ENCODE measurements at regions not wholly inside any gene's neighbourhood (a gene's known extent, or its start where the extent isn't known, plus 50 kb on each side); places are given as distances from the start of the nearest gene placed in this dataset.

DNA sequence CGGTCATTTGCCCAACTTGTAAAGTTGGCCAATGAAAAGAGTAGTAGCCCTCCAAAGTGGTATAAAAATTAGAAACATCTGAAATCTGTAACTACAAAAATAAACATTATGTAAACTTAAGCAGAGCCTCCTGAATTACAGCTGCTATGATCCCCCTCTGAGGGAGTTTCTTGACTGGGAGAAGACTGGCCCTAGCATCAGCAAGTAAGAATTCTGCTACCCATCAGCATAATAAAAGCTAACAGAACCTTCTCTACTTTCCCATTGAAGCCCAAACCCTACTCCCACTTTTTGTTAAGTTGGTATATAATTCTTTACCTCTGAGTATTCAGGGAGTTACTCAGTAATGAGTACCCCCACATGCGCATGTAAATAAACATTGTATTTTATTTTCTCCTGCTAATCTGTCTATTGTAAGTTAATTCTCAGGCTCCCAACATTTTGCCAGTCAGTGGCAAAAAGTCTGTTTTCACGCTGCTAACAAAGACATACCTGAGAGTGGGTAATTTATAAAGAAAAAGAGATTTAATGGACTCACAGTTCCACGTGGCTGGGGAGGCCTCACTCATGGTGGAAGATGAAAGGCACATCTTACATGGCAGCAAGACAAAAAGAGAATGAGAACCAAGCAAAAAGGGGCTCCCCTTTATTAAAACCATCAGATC lies 71.3 kb downstream of the MYL12B start:
- intact Hi-C loops (cut with DNase I), result no loop called here
- H3K36me3 ChIP-seq, result no peaks in the 10 kb centered on the region
- DNase-seq, result no peak
- H3K27me3 ChIP-seq, result no peaks in the 10 kb centered on the region
- no peaks in the 10 kb centered on the region for H3K9me3 ChIP-seq
- peaks cover 0 to 10% (median 0%) of the 10 kb centered on the region in 3 donors for H3K4me1 ChIP-seq
- WGBS, 2 donors, result 85 to 88% methylated on average over 4 of the region's 4 CpGs
- no peak for TF ChIP-seq POLR2A (IDR thresholded peaks at IDR 0.05)
- no peak overlapping the region for H3K4me3 ChIP-seq
- H3K27ac ChIP-seq, result no peak overlapping the region

DNA sequence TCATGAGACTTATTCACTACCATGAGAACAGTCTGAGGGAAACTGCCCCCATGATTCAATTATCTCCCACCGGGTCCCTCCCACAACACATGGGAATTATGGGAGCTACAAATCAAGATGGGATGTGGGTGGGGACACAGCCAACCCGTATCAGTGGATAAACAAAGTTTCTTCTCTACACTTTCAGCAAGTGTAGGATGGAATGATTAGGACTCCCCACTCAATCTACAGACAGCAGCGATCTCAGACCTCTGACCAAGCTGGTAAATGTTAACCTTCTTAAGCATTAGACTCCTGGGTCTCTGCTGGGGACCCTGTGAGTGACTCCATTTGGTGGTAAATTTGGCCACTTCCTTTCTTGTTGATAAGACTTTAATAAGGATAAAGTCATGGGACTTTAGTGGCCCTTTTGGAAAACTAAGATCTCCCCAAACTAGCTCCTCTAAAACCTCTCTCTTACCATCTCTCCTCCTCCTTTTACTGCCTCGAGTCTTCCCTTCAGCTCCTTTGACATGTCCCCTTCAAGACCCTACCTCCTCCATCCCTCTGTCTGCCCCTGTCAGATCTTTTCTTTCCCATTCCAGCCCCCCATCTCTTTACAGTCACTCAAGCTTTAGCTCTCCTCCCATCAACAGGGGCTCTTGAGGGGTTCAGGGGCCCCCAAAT lies 71.9 kb downstream of the MYL12B start:
- Histone ChIP-seq H3K27ac (no peak overlapping the region), H3K36me3 (no peaks in the 10 kb centered on the region), H3K9me3 (no peaks in the 10 kb centered on the region), H3K27me3 (no peaks in the 10 kb centered on the region), H3K4me1 (peaks cover 0 to 10% (median 0%) of the 10 kb centered on the region in 3 donors), H3K4me3 (no peak overlapping the region)
- TF ChIP-seq, protein P1, sequence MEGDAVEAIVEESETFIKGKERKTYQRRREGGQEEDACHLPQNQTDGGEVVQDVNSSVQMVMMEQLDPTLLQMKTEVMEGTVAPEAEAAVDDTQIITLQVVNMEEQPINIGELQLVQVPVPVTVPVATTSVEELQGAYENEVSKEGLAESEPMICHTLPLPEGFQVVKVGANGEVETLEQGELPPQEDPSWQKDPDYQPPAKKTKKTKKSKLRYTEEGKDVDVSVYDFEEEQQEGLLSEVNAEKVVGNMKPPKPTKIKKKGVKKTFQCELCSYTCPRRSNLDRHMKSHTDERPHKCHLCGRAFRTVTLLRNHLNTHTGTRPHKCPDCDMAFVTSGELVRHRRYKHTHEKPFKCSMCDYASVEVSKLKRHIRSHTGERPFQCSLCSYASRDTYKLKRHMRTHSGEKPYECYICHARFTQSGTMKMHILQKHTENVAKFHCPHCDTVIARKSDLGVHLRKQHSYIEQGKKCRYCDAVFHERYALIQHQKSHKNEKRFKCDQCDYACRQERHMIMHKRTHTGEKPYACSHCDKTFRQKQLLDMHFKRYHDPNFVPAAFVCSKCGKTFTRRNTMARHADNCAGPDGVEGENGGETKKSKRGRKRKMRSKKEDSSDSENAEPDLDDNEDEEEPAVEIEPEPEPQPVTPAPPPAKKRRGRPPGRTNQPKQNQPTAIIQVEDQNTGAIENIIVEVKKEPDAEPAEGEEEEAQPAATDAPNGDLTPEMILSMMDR (IDR thresholded peaks at IDR 0.05), result no peak
- intact Hi-C loops (cut with DNase I), result no loop called here
- WGBS, 2 donors, result 86 to 91% methylated on average over 2 to 4 of the region's 4 CpGs
- no peak for DNase-seq

- Histone ChIP-seq H3K4me3 (no peak overlapping the region), H3K27me3 (no peaks in the 10 kb centered on the region), H3K27ac (no peak overlapping the region), H3K9me3 (no peaks in the 10 kb centered on the region), H3K36me3 (no peaks in the 10 kb centered on the region), H3K4me1 (peaks cover 0 to 4% (median 2%) of the 10 kb centered on the region in 3 donors)
- no peak for DNase-seq
- WGBS, 2 donors, result 73 to 82% methylated on average over 6 of the region's 6 CpGs
- intact Hi-C loops (cut with DNase I), result no loop called here
- no peak for TF ChIP-seq POLR2A (IDR thresholded peaks at IDR 0.05)
- TF ChIP-seq, protein P1 (IDR thresholded peaks at IDR 0.05), result no peak
Measured at GRCh38 chr18:3340015-3340681, 78.2 kb downstream of the MYL12B start.

DNA sequence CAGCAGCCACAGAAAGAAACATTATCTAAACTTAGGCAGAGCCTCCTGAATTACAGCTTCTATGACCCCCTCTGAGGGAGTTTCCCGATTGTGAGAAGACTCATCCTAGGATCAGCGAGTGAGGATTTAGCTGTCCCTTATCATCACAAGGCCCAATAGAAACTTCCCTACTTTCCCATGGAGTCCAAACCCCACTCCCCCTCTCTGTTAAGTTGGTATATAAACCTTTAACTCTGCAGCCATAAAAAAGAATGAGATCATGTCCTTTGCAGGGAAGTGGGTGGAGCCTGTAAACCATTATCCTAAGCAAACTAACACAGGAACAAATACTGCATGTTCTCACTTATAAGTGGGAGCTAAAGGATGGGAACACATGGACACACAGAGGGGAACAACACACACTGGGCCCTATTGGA lies 78.8 kb downstream of the MYL12B start:
- H3K36me3 ChIP-seq, result no peaks in the 10 kb centered on the region
- no peak overlapping the region for H3K4me3 ChIP-seq
- intact Hi-C loops (cut with DNase I), result no loop called here
- no peaks in the 10 kb centered on the region for H3K9me3 ChIP-seq
- H3K27me3 ChIP-seq, result no peaks in the 10 kb centered on the region
- no peak overlapping the region for H3K27ac ChIP-seq
- peaks cover 0 to 10% (median 7%) of the 10 kb centered on the region in 3 donors for H3K4me1 ChIP-seq
- WGBS, 2 donors, result 75 to 93% methylated on average over 2 of the region's 2 CpGs
- no peak for DNase-seq
- TF ChIP-seq, protein P1 (IDR thresholded peaks at IDR 0.05), result no peak
- no peak for TF ChIP-seq POLR2A (IDR thresholded peaks at IDR 0.05)

GRCh38 chr18:3342628-3343027 lies 80.7 kb downstream of the MYL12B start:
- Histone ChIP-seq H3K27me3 (no peaks in the 10 kb centered on the region), H3K4me1 (peaks cover 7 to 21% (median 19%) of the 10 kb centered on the region in 3 donors), H3K9me3 (no peaks in the 10 kb centered on the region), H3K36me3 (no peaks in the 10 kb centered on the region), H3K27ac (no peak overlapping the region), H3K4me3 (no peak overlapping the region)
- no peak for DNase-seq
- 84 to 94% methylated on average over 5 of the region's 5 CpGs for WGBS, 2 donors
- TF ChIP-seq, protein P1 (IDR thresholded peaks at IDR 0.05), result no peak
- TF ChIP-seq POLR2A (IDR thresholded peaks at IDR 0.05), result no peak
- intact Hi-C loops (cut with DNase I), result no loop called here

Data from esophagus squamous epithelium (tissue), 5 donors.